ENCODE measurements at regions not wholly inside any gene's neighbourhood (a gene's known extent, or its start where the extent isn't known, plus 50 kb on each side); places are given as distances from the start of the nearest gene placed in this dataset.
A peak's percentile ranks its signal among the peaks of the same experiment; 100 is the strongest.

DNA sequence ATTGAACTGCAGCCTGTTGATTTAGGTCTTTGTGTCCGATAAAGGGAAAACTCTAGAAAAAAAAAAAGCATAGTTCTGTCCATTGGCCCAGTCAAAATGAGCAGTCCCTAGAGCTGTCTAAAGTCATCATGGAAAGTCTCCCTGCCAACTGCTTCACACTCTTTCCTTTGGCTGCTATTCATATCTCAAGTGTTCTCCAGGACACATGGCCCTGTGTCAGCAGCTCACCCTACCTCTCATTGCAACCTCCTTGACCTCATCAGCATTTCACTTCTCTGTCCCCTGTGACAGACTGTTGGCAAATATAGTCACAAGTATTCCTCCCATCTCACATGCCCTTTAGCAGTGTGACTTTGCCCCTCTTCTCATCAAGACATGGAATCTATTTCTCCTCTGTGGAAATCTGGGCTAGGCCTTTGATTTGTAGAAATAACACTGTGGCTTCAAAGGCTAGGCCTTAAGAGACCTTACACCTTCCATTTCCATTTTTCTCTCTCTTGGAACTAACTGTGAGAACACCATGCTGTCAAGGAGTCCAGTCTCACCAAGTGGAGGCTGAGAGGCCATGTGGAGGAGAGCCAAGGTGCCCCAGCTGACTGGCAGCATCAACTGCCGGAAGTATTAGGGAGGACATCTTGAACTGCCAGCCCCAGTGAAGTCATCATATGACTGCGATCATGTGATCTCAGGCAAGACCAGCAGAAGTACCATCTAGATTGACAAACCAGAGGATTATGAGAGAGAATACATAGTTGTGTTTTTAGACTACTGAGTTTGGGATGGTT is 149.4 kb upstream of the TARS1 start:
- DNase-seq (ENCODE audit: low read depth) = no peak

DNA sequence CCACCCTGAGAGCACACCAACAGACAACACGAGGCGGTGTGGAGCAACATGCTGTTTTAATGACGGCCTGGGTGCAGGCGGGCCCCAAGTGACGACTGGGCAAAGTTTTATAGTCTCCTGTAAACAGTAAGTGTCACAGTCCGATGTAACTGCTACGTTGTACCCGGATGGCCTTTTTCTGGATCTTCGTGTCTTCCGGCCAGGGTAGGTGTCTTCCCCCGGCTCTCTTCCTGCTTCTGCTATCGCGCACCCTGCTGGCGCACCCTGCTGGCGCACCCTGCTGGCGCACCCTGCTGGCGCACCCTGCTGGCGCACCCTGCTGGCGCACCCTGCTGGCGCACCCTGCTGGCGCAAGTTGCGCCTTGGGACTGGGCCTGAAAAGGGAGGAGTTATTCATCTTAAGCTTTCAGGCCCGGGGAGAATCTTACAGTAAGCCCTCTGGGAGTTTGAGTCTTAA is 143.0 kb upstream of the TARS1 start:
- no peak for DNase-seq (ENCODE audit: low read depth)

DNA sequence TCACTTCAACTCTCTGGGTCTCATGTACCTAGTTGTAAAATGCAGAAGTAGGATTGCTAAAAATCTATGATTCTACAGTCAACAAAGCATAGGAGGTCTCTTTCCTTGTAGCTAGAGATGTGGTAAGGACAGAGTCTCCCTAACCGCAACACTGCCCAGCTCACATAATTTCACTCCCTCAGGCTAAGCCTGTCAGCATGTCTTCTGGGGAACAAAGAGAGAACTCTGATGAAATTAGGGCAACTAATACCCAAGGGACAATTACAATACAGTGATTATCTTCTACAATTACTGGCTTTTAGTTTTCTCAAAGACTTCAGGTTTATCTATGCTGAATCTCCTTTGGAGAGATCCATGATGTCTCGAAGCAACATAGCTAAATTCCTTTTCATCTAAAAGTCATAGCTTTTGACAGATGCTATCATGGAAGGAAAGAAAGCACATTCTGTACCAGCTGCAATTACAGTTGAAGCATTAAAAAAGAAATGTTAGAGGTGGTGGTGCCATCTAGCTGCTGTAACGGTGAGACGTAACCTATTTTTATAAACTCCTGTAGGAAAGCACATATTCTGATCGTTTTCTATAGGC is 141.1 kb upstream of the TARS1 start:
- DNase-seq (ENCODE audit: low read depth) = no peak

DNA sequence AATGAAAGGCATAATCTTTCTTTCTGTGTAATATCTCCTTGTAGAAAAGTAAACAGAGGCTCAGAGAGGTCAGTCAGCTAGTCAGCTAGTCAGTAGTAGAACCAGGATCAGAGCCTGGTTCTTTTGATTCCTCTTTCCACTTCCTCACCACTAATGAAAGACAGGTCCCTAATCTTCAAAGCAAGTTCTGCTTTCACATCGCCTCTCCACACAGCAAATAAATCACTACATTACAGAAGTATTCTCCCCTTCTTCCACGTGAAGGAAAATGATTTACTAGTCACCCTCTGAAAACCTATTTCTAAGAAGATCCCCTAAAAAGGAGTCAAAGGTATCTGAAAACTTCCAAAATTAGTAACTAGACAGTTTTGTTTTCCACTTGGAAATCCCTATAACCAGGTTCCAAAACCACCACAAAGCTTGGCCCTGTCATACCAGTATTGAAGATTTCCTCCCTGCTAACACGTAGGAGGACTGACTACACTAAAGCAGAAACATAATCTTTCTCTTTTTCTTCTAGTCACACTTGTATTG is 140.5 kb upstream of the TARS1 start:
- no peak for DNase-seq (ENCODE audit: low read depth)

DNA sequence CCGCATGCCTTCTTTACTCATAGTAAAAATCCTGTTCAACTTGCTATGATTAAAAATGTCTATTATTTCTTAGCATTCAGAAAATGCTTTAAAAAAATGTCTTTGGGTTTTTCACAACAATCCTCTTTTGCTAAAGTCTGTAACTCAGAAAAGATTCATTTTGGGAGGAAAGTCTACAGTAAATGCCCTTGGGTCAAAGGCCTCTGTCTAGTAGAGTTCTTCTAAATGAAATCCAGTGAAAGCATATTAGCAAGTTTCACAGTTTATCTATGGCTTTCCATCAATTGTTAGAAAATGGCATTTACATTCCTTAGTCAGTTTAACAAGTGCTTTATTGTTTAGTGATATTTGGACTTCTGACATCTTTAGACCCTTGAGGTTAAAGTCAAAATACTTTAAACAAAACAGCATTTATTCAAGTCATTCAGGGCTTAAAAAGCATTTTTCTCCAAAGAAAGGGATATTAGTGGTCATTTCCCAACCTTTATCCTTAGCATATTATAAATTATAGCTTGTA is 137.1 kb upstream of the TARS1 start:
- no peak for DNase-seq (ENCODE audit: low read depth)

DNA sequence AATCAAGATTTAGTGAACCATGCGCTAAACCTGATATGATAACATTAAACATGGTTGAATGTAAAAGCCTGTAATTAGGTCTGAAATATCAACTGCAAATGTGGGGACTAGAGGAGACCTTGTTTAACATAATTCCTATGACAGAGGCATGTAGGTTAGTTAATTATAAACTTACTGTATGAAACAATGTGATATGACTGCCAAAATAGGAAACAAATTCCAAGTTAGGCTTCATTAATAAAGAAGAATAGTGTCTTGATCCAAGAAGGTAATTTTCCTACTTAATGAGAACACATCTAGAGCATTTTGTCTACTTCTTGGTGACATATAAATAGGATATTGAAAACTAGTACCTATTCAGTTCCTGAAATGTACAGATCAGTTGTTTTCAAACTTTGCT is 136.2 kb upstream of the TARS1 start:
- no peak for DNase-seq (ENCODE audit: low read depth)

DNA sequence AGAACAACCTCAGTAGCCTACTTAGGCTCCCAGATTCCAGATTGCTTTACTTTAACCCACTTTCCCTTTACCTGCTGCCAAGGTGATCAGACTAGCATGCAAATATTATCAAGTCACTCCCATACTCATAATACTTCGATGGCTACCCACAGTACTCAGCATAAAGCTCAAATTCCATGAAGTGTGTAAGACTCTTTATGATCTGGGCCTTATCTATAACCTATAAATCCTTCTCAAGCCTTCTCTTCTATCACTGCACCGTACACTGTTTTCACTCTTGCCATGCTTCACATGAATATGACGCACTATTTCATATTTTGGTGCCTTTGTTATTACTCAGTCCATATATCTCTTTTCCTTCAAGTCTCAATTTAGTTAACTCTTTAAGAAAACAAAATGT is 135.2 kb upstream of the TARS1 start:
- DNase-seq (ENCODE audit: low read depth) = no peak

DNA sequence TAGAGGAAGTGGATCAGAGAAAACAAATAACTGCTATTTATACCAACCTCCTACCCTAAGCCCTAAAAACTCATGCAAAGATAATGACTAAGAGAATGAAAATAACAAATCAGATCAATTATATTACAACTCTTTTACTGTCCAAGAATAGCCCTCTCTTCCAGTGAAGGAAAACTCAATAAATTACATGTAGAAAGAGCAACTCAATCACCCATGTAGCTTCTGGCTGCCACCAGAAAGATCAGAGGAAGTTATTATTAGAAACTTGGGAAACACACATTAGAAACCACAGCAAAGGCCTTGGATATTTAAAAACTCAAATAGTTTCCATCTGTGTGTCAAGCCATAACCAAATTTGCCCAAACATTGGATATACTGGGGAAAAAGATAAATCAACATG is 134.0 kb upstream of the TARS1 start:
- DNase-seq (ENCODE audit: low read depth) = no peak

DNA sequence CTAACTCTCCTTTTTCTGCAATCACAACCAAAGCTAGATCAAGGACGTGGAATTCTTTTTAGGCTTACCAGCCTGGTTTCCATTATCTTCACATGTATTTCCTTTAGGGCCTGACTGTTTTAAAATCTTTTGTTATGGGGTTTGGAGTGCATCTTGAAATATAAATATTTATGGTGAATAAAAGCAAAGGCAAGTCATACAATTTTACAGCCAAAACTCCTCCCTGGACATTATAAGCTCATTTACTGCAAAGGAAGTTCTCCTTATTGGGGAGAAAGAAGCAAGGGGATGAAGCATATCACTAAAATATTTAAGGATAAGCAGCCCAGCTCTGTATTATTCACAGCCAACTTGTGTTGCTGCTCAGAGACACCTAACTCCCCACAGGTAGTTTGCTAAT is 132.2 kb upstream of the TARS1 start:
- no peak for DNase-seq (ENCODE audit: low read depth)

DNA sequence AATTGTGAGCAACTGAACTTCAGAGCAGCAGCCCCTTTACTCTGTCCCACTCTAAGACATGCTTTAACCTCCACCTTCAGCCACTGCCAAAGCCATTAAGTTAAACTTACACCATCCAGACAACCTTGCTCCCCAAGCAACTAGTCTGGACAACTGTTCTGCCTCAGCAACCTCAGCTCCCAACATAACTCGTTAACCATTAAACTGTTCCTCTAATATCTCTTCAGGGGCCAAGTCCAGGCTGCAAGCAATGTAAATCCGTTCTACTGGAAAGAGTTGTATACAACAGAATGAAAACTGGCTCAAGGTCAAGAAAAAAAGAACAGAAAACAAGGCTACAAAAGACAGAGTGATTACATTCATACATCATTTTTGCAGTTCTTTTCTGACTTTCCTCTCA is 131.7 kb upstream of the TARS1 start:
- DNase-seq (ENCODE audit: low read depth) = no peak

DNA sequence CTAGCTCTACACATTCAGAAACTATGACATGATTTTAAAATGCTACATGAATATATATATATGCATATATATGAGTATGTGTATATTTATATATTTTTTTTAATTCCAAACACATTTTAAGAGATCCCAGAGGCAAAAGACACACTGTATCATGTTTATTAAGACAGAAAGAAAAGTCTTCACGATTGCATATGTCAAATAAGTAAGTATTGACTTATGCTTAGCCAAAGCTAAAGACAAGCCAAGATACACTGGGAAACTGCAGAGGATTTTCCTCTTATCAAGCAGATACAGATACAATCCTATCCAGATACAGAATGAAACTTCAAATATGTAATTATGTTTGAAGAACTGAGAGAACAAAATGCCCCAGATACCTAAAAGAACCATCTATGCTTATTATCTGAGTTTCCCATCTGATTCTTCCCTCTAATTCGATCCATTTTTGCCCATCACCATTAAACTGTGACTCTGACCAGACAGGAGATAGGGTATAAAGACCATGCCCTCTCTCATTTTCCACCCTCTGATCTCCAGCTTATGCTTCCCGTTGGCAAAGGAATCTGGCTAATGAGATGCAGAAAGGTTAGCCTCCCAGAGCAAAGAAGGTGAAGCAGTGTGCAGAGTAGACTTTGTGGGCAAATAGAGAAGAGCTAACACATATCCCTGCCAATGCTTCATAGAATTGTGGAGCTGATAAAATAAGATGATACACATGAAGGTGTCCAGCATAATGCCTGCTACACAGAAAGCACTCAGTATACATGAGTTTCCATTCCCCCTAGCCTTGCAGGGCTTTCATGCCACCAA is 131.0 kb upstream of the TARS1 start:
- DNase-seq (ENCODE audit: low read depth) = no peak

DNA sequence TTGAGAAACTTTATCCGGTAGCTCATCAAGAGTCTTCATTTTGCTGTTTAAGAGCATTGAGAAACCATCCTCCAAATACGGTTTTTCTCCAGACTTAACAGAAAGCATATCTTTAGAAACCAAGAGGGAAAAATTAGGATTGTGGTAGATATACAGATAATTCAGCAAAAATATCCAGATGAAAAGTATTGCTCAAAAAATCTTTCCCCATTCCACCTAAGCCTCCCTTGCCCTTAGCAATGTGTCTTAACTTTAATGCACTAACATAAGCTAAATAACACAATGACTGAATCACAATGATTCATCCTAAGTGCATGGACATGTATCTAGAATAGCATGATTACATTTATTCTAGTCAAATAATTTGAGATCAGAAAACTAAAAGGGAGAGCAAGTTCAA is 130.3 kb upstream of the TARS1 start:
- no peak for DNase-seq (ENCODE audit: low read depth)

DNA sequence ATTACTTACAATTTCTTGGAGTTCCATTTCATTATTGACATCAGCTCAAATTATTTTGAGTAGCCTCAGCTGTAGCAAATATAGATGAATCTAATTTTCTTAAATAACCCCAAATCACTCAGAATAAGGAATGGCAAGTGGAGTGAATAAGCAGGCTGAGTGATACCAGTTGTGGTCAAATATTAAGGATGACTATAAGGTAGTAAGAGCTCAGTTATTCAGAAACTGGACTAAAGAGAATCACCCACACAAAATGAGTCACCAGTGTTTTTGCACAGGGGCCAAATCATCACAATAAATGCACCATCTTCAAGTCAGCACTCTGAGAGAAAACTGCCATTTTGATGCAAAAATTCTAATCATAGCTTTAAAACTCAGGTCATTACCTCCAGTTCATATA is 128.9 kb upstream of the TARS1 start:
- no peak for DNase-seq (ENCODE audit: low read depth)

DNA sequence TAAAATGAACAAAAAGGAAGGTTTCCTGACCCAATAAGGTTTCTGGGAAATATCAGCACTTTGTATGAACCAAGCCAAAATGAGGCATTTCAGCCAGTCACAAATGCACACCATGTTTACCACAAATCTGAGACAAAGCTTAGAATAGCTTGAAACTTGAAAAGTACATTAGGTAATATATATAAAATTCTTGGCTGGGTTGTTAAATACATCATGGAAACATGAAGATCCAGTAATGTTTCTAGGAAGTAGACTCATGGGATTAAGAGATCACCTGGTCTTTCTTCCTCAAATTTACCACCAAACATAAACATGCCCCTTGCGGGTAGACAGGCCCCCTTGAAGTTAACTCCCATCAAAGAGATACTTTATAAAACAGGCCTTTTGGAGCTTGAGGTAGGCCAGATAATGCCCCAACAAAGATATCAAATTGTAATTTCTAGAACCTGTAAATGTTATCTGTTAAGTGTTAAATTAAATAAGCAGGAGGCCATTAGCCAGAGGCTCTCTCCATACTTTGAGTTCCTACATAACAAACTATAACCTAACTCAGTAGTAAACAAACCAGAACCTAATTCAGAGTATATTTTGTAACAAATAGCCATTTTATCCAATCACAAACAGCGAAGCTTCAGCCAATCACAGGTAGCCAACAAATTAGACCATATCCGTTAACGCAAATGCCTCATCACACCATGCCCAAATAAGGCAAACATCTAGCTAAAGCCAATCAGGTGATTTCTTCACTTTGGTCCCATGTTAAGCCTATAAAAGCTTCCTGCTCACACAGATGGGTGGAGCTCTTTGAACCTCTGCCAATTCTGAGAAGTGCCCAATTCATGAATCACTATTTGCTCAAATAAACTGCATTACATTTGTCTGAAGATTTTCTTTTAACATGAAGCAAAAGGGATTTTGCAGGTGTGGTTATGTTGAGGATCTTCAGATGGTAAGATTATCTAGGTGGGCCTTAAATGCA is 127.9 kb upstream of the TARS1 start:
- DNase-seq (ENCODE audit: low read depth) = no peak

DNA sequence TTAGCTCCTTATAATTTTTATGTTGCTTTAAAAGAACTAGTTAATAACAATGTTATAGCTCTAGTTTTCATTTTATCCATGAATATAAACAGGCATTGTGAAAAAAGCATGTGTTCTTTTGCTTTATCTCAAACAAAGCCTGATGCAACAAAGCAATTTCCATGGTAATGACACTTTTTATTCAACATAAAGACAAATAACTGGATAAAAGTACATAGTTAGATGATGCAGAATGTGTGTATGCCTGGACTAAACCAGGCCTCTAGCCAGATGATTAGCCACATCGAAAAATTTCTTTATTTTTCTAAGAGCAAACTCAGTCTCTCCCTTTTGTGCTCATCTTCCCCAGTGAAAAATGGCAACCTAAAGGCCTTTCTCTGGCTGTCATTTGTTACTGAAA is 125.6 kb upstream of the TARS1 start:
- DNase-seq (ENCODE audit: low read depth) = no peak

DNA sequence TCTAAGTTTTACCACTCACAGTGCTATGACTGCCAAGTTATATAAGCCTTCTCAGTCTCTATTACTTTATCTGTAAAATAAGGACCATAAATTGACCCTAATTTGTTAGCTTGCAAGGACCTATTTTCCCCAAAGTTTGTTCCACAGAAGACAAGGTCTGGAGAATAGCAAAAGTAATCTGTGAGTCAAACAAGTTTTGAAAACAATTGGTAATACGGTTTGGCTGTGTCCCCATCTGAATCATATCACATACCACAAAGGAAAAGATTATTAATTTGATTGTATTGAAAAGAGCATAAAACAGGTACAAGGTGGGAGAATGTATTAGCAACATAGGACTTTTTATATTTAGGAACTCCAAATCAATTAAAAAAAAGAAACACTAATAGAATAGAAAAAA is 124.0 kb upstream of the TARS1 start:
- no peak for DNase-seq (ENCODE audit: low read depth)

DNA sequence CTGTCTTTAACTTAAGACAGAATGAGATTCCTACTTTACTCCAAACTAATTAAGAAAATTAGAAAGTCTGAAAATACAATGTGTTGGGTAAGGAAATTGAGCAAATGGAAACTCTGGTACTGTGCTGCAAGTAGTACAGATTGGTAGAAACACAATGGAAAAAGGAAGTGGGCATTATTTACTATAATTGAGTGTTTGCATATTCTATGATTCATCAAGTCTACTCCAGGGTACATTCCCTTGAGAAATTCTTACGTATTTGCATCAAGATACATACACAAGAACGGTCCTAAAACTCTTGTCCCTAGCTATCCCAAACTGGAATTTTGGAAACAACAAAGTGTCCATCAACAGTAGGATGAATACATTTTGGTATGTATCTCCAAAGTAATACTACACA is 123.5 kb upstream of the TARS1 start:
- DNase-seq (ENCODE audit: low read depth) = no peak

DNA sequence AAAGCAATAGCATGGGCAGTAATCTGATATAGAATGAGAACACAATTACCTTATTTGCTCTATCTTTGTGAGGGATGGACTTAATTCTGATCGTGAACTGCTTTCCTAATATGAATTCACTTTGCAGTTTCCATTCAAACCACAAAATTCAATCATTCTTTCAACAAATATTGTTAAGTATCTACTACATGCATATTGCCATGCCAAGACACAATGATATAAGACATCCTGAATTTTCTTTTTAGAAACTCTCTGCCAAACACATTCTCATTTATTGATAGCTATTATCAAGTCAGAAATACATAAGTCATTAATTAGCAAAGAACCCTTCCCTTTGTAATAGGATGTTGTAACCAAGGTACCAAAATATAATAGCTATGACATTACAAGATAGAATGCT is 121.6 kb upstream of the TARS1 start:
- DNase-seq (ENCODE audit: low read depth) = no peak

DNA sequence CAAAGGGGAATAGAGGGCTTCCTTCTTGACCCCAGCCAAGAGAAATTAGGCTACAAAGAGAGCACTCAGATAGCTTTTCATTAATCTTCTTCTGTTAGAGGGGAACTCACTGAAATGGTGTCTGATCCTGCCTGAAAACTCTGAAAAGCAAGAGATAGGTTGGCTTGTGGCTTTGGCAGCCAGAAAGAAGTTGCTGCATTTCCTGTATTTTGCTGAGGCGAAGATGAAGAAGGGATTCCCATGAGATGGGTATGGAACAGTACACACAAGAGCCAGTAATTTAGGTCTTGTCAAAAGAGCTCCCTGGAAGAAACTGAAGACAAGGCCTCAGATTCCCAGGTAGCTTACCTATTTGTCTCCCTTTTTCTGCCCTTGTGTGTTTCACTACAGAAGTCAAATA is 120.9 kb upstream of the TARS1 start:
- no peak for DNase-seq (ENCODE audit: low read depth)

DNA sequence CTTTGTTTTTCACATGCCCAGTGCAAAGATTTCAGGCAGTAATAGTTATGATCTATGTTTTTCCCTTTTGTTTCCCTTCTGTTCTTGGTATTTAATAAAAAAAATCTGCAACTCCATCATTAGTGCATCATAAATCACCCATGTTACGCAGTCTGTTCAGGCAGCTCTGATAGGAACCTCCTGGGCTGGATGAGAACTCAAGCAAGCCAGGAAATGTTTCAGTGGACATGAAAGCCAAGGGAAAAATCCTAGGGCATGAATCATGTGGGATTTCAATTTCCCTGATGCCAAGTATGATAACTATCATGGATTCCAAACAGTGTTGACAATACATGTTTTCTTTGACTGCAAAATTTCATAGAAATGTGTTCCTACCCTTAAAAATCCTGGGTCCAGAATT is 119.7 kb upstream of the TARS1 start:
- no peak for DNase-seq (ENCODE audit: low read depth)

DNA sequence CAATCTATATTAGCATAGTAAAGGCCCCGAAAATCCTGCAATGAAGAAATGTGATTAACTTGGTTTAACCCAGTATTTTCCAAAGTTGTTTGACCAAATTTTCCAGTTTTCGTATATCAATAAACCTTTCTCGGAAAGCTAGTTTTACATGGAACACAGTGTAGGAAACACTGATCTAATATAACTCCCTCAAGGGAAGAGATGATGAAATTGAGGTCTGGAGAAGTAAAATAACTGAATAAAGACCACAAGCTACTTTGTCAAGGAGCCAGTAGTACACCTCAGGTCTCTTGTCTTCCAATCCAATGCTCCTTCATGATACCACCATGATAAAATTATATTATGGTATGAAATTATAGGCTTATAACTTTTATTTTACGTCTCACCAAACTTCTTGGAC is 118.1 kb upstream of the TARS1 start:
- peak; percentile 75 for DNase-seq (ENCODE audit: low read depth)

All from forelimb muscle (tissue), 1 donor.